Stimulated activated CD8-positive, alpha-beta memory T cell treated with anti-CD3 and anti-CD28 coated beads, Interleukin-12 subunit alpha, Interleukin-12 subunit beta, amount 100 ng/mL, for 24 hours (primary cell): ENCODE measurements at regions not wholly inside any gene's neighbourhood (a gene's known extent, or its start where the extent isn't known, plus 50 kb on each side); places are given as distances from the start of the nearest gene placed in this dataset.
"Not testable (repeated sequence)": the region's sequence is repeated elsewhere in the genome, so short reads cannot be mapped to it uniquely, and the experiment has no call there.

Source experiments
- DNase-seq: peaks from one replicate; pipeline ENCODE4 v3.0.0-alpha.2; 2020; ENCODE audit errors: extremely low read depth

GRCh38 chrX:39798488-39798887 is 299.3 kb downstream of the BCOR start:
- not testable (repeated sequence) for DNase-seq

GRCh38 chrX:39802354-39802753 is 295.4 kb downstream of the BCOR start:
- DNase-seq: no peak

- no peak for DNase-seq
Measured at GRCh38 chrX:39802908-39803307, 294.9 kb downstream of the BCOR start.

GRCh38 chrX:39805022-39805421 is 292.7 kb downstream of the BCOR start:
- DNase-seq: no peak

- DNase-seq: no peak
Measured at GRCh38 chrX:39805825-39806224, 291.9 kb downstream of the BCOR start.

GRCh38 chrX:39808471-39808917 is 289.3 kb downstream of the BCOR start:
- DNase-seq: no peak

GRCh38 chrX:39809331-39809730 is 288.4 kb downstream of the BCOR start:
- no peak for DNase-seq

- DNase-seq: no peak
Measured at GRCh38 chrX:39810901-39811300, 286.9 kb downstream of the BCOR start.

GRCh38 chrX:39811376-39811775 is 286.4 kb downstream of the BCOR start:
- no peak for DNase-seq

GRCh38 chrX:39813631-39814277 is 284.0 kb downstream of the BCOR start:
- no peak for DNase-seq

- DNase-seq: no peak
Measured at GRCh38 chrX:39814391-39814790, 283.4 kb downstream of the BCOR start.

- DNase-seq: no peak
Measured at GRCh38 chrX:39815631-39816030, 282.1 kb downstream of the BCOR start.

- DNase-seq: no peak
Measured at GRCh38 chrX:39816871-39817731, 280.7 kb downstream of the BCOR start.

- DNase-seq: no peak
Measured at GRCh38 chrX:39817754-39818470, 279.8 kb downstream of the BCOR start.

- no peak for DNase-seq
Measured at GRCh38 chrX:39818750-39819149, 279.0 kb downstream of the BCOR start.

GRCh38 chrX:39819921-39820849 is 277.6 kb downstream of the BCOR start:
- no peak for DNase-seq

- no peak for DNase-seq
Measured at GRCh38 chrX:39820938-39821708, 276.6 kb downstream of the BCOR start.

- DNase-seq: no peak
Measured at GRCh38 chrX:39821709-39822095, 276.1 kb downstream of the BCOR start.

GRCh38 chrX:39822133-39822748 is 275.5 kb downstream of the BCOR start:
- no peak for DNase-seq

GRCh38 chrX:39823424-39823823 is 274.3 kb downstream of the BCOR start:
- DNase-seq: no peak
